HG02588 (cell line): ENCODE measurements at regions not wholly inside any gene's neighbourhood (a gene's known extent, or its start where the extent isn't known, plus 50 kb on each side); places are given as distances from the start of the nearest gene placed in this dataset.
"Not testable (repeated sequence)": the region's sequence is repeated elsewhere in the genome, so short reads cannot be mapped to it uniquely, and the experiment has no call there.

Source experiments
- ATAC-seq: cut with Tn5 transposase; IDR thresholded peaks from one replicate; pipeline ENCODE4 v1.9.1; 2021; ENCODE audit warnings: mild to moderate bottlenecking, moderate library complexity; ENCODE audit not compliant: unreplicated experiment

- ATAC-seq, result no peak
Measured at GRCh38 chr16:86072328-86073102, 173.6 kb downstream of the IRF8 start.

- no peak for ATAC-seq
Measured at GRCh38 chr16:86073103-86073625, 174.2 kb downstream of the IRF8 start.

- no peak for ATAC-seq
Measured at GRCh38 chr16:86073763-86074493, 175.0 kb downstream of the IRF8 start.

GRCh38 chr16:86074651-86075487 is 175.9 kb downstream of the IRF8 start:
- no peak for ATAC-seq

DNA sequence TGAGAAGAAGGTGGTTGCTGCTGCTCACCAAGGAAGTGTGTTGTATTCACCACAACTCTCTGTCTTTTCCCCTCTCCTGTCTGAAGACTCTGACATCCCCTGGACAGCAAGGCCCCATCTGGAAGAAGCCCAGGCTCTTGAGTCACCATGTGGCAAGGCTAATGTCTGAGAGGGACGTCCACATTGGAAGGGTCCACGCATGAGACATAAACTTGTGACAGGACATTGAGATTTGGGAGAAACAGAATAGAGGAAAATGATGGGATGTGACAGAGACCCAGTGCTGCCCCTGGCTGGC is 176.5 kb downstream of the IRF8 start:
- no peak for ATAC-seq

- no peak for ATAC-seq
Measured at GRCh38 chr16:86075839-86076440, 177.0 kb downstream of the IRF8 start.

DNA sequence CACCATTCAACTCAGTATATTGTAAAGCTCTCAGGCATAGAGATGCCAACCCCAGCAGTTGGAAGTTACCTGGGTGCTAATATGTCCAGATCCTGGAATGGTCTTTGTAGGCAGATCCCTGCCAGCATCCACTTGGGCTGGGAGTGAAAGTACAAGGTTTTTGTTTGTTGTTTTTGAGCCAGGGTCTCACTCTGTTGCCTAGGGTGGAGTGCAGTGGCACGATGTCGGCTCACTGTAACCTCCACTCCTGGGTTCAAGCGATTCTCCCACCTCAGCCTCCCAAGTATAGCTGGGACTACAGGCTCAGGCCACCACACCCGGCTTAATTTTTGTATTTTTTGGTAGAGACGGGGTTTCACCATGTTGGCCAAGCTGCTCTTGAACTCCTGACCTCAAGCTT is 177.6 kb downstream of the IRF8 start:
- ATAC-seq, result no peak

DNA sequence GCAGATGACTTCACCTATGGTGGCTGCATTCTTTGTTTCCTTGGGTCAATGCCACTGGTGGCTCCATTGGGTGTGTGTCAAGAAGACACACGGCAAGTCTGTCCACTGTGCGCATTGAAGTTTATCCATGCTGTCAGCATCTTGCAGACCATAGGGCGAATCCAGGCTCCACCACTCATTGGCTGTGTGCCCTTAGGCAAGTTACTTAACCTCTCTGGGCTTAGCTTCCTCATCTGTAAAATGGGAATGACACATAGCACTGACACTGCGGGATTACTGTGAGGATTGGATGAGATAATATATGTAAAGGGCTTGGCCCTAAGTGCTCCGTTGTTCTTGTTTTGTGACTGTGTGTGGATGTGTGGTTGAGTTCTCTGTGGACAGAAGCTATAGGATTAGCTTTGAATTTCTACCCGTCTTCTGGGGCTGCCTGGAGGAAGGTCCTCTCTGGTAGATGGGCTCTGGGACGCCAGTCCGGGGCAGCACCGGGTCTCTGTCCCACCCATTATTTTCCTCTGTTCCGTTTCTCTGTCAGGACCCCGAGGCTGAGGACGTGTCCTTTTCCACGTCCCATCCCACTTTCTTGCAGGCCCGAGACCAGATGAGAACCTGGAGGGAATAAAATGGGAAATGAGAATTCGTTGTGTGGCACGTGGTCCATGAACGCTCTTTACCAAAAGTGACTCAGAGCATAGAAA is 178.4 kb downstream of the IRF8 start:
- no peak for ATAC-seq

DNA sequence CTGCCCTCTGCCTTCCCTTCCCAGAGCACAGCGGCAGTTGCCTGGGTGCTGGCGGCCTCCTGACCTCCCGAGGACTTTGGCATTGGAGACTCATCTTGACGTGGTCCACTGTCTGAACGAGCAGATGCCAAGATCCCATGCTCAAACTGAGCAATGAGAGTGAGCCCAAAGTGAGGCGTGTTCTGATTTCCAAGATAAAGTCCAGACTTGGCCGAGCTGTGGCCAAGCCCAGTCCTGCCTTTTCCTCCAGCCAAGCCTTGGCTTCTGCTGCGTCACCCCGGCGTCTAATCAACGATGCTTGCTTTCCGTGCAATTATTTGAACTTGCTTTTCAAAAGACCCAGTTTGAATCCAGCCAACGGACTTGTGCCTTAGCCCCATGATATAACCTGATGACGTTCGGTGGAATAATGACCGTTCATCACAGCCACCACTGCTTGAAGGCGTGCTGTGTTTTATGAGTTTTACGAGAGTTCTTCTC is 179.2 kb downstream of the IRF8 start:
- no peak for ATAC-seq

- not testable (repeated sequence) for ATAC-seq
Measured at GRCh38 chr16:86078711-86079110, 179.7 kb downstream of the IRF8 start.

GRCh38 chr16:86079255-86079885 is 180.4 kb downstream of the IRF8 start:
- ATAC-seq, result no peak

DNA sequence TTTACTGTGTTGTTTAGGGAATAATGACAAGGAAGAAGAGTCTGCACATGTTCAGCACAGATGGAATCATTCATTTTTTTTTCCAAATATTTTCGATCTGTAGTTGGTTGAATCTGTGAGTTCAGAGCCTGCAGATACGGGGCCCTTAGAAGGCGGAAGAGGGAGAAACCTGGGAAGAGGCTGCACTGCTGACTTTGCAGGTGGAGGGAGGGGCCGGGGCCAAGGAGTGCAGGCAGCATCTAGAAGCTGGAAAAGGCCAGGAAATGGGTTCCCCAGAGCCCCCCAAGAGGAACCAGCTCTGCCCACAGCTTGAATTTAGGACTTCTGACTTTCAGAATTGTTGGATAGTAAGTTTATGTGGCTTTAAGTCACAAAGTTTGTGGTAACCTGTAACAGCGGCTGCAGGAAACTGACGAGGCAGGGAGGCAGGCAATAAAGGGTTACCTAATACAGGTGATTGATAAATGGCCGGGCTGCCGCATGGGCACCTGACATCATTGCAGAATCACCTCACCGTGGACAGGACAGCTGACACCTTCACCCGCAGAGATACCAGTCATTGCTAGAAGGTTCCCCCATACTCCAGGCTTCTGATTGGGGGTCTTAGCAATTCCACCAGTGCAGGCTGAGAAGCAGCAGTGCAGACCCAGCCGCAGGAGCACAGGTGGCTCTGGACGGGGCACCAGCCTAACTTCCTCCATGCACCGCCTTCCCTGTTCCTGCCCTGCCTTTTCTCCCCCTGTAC is 181.3 kb downstream of the IRF8 start:
- no peak for ATAC-seq

- no peak for ATAC-seq
Measured at GRCh38 chr16:86080982-86081381, 182.0 kb downstream of the IRF8 start.

DNA sequence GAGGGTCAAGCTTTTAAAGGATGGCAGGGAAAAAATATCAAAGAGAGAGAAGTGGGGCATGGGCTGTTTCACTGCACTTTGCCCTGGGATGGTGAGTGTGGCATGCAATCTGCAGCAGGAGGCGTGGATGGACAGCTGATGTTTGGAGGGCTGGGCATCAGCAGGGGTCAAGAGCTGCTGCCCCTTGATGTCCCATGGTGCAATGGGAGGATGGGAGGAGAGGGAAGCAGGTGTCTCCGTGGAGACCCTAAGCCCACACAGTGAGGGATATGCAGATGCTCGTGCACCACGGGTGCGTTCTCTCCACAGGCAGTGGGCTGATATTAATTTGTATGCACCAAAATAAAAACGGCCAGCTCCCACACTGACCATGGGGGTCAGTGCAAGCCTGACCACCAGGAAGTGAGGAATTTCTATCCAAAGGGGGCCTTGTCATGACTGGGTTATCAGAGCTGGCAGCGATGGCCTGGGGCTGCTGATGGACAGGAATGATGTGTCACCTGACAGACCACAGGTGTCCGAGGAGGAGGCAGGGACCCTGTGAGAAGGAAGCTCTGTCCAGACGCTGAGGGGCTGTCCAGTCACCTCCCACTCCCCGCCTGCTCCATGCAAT is 183.6 kb downstream of the IRF8 start:
- ATAC-seq, result no peak

DNA sequence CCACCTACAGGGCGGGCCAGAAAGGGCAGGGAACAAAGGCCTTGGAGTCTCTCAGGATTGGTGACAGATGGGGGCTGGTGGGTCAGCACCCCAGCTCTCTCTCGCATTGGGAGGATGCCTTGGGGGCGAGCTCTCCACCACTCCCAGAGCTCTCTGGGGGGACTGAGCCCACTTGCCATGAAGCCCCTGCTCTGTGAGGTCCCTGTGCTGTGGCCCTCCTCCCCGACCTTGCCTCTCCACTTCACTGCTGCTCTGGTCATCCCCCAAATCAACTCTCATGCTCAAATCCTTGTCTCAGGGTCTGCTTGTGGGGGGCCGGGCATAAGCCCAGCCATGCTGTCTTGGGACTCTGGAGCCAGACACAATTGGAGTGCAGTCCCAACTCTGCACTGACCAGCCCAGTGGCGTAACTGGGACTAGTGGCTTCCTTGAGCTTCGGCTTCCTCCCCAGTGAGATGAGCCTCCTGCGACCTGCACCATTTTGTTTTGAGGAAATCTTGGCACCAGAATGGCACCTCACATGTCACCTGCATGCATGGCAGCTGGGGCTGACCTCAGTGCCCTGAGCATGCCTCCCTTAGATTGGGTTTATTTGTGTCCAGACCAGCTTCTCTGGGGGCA is 184.5 kb downstream of the IRF8 start:
- no peak for ATAC-seq

GRCh38 chr16:86085161-86085611 is 186.2 kb downstream of the IRF8 start:
- ATAC-seq, result no peak

- ATAC-seq, result no peak
Measured at GRCh38 chr16:86085795-86086194, 186.8 kb downstream of the IRF8 start.

GRCh38 chr16:86086471-86086870 is 187.5 kb downstream of the IRF8 start:
- ATAC-seq, result no peak
